ENCODE measurements at regions not wholly inside any gene's neighbourhood (a gene's known extent, or its start where the extent isn't known, plus 50 kb on each side); places are given as distances from the start of the nearest gene placed in this dataset.

GRCh38 chr15:46714950-46715349 lies 1002.4 kb upstream of the SEMA6D start:
- no peak overlapping the region for H3K4me3 ChIP-seq (ENCODE audit: low read length in 3 of 3)
- FAIRE-seq (no peak), DNase-seq (no peak)
- no peak overlapping the region for H3K27ac ChIP-seq (ENCODE audit: low read depth in 2 of 2, low read length in 2 of 2)
- intact Hi-C loops (cut with DNase I): no loop called here
- no peaks in the 10 kb centered on the region for H3K4me1 ChIP-seq (ENCODE audit: control insufficient read depth in 2 of 3, insufficient read depth in 2 of 3, low read depth in 1 of 3, low read length in 3 of 3)
- no peak overlapping the region for H3K9ac ChIP-seq (ENCODE audit: low read length in 3 of 3)
- H3K9me3 ChIP-seq (ENCODE audit: control insufficient read depth in 2 of 3, insufficient read depth in 1 of 3, low read length in 3 of 3): no peaks in the 10 kb centered on the region
- H3K27me3 ChIP-seq (ENCODE audit: control insufficient read depth, insufficient read depth, low read length): no peaks in the 10 kb centered on the region
- TF ChIP-seq CTCF (IDR thresholded peaks at IDR 0.05; ENCODE audit: borderline replicate concordance, extremely low read depth, insufficient read depth): no peak
- no peaks in the 10 kb centered on the region for H3K36me3 ChIP-seq (ENCODE audit: control insufficient read depth in 2 of 3, insufficient read depth in 3 of 3, low read length in 3 of 3)

GRCh38 chr15:46723308-46723707 lies 994.0 kb upstream of the SEMA6D start:
- no peaks in the 10 kb centered on the region for H3K36me3 ChIP-seq (ENCODE audit: control insufficient read depth in 2 of 3, insufficient read depth in 3 of 3, low read length in 3 of 3)

GRCh38 chr15:46732060-46732459 lies 985.2 kb upstream of the SEMA6D start:
- DNase-seq: no peak
- Histone ChIP-seq H3K4me3 (ENCODE audit: low read length in 3 of 3) (no peak overlapping the region), H3K27ac (ENCODE audit: low read depth in 2 of 2, low read length in 2 of 2) (no peak overlapping the region), H3K9ac (ENCODE audit: low read length in 3 of 3) (no peak overlapping the region), H3K9me3 (ENCODE audit: control insufficient read depth in 2 of 3, insufficient read depth in 1 of 3, low read length in 3 of 3) (no peaks in the 10 kb centered on the region), H3K4me1 (ENCODE audit: control insufficient read depth in 2 of 3, insufficient read depth in 2 of 3, low read depth in 1 of 3, low read length in 3 of 3) (no peaks in the 10 kb centered on the region), H3K36me3 (ENCODE audit: control insufficient read depth in 2 of 3, insufficient read depth in 3 of 3, low read length in 3 of 3) (no peaks in the 10 kb centered on the region), H3K27me3 (ENCODE audit: control insufficient read depth, insufficient read depth, low read length) (no peaks in the 10 kb centered on the region)
- TF ChIP-seq CTCF (IDR thresholded peaks at IDR 0.05; ENCODE audit: borderline replicate concordance, extremely low read depth, insufficient read depth): no peak
- no peak for FAIRE-seq
- intact Hi-C loops (cut with DNase I): no loop called here

More at GRCh38 chr15:46723308-46723707, 994.0 kb upstream of the SEMA6D start:
- H3K4me3 ChIP-seq (ENCODE audit: low read length in 3 of 3): no peak overlapping the region
- no peaks in the 10 kb centered on the region for H3K4me1 ChIP-seq (ENCODE audit: control insufficient read depth in 2 of 3, insufficient read depth in 2 of 3, low read depth in 1 of 3, low read length in 3 of 3)
- FAIRE-seq (no peak), DNase-seq (no peak)
- no peak overlapping the region for H3K9ac ChIP-seq (ENCODE audit: low read length in 3 of 3)
- H3K27ac ChIP-seq (ENCODE audit: low read depth in 2 of 2, low read length in 2 of 2): no peak overlapping the region
- no peaks in the 10 kb centered on the region for H3K27me3 ChIP-seq (ENCODE audit: control insufficient read depth, insufficient read depth, low read length)
- TF ChIP-seq CTCF (IDR thresholded peaks at IDR 0.05; ENCODE audit: borderline replicate concordance, extremely low read depth, insufficient read depth): no peak
- no peaks in the 10 kb centered on the region for H3K9me3 ChIP-seq (ENCODE audit: control insufficient read depth in 2 of 3, insufficient read depth in 1 of 3, low read length in 3 of 3)
- intact Hi-C loops (cut with DNase I): no loop called here

GRCh38 chr15:46735115-46735514 lies 982.2 kb upstream of the SEMA6D start:
- Histone ChIP-seq H3K4me3 (ENCODE audit: low read length in 3 of 3) (no peak overlapping the region), H3K9me3 (ENCODE audit: control insufficient read depth in 2 of 3, insufficient read depth in 1 of 3, low read length in 3 of 3) (no peaks in the 10 kb centered on the region), H3K36me3 (ENCODE audit: control insufficient read depth in 2 of 3, insufficient read depth in 3 of 3, low read length in 3 of 3) (no peaks in the 10 kb centered on the region), H3K27ac (ENCODE audit: low read depth in 2 of 2, low read length in 2 of 2) (no peak overlapping the region), H3K4me1 (ENCODE audit: control insufficient read depth in 2 of 3, insufficient read depth in 2 of 3, low read depth in 1 of 3, low read length in 3 of 3) (no peaks in the 10 kb centered on the region), H3K9ac (ENCODE audit: low read length in 3 of 3) (no peak overlapping the region), H3K27me3 (ENCODE audit: control insufficient read depth, insufficient read depth, low read length) (no peaks in the 10 kb centered on the region)
- TF ChIP-seq CTCF (IDR thresholded peaks at IDR 0.05; ENCODE audit: borderline replicate concordance, extremely low read depth, insufficient read depth): no peak
- no peak for DNase-seq
- no peak for FAIRE-seq
- intact Hi-C loops (cut with DNase I): no loop called here
